HepG2 (cell line): ENCODE measurements at regions not wholly inside any gene's neighbourhood (a gene's known extent, or its start where the extent isn't known, plus 50 kb on each side); places are given as distances from the start of the nearest gene placed in this dataset.

Source experiments
- ATAC-seq: fragments of 200-7000 bp; cut with Tn5 transposase; 3 replicates; pipeline ENCODE4 v1.9.1; 2020; ENCODE audit warnings: mild to moderate bottlenecking, moderate library complexity
- BruUV-seq: library from RNA; stranded (reverse); fragments of 400-500 nt; replicated peaks from 2 replicates; lab custom pipeline; 2021; lab: Mats Ljungman, UMichigan
- CTCF ChIA-PET: fragments of 300-600 bp; formaldehyde crosslinking; extraction: SDS; loops from one replicate; lab custom pipeline; 2021; ENCODE audit warnings: low total read pairs, inconsistent platforms, low intra/inter-chr PET ratio; lab: Yijun Ruan, JAX
- POLR2A ChIA-PET: fragments of 350-600 bp; sonication (Branson Sonifier 250); formaldehyde crosslinking; loops from one replicate; lab custom pipeline; 2020; ENCODE audit warnings: antibody characterized with exemption, inconsistent platforms; lab: Yijun Ruan, JAX
- DNase-seq: peaks from one replicate; pipeline ENCODE4 v3.0.0-alpha.2; 2015; ENCODE audit warnings: low spot score
- FAIRE-seq: peaks from 3 replicates; lab custom pipeline; 2011; peaks lifted over from hg19 to GRCh38; lab: Jason Lieb, UNC
- H2AFZ ChIP-seq: one replicate; pipeline ENCODE4 v1.6.1; 2011; ENCODE audit warnings: low read length, inconsistent platforms
- H3K27ac ChIP-seq: fragments of 300-600 bp; 3 replicates; pipeline ENCODE4 v1.8.0; 2011; ENCODE audit warnings: mixed run types, mild to moderate bottlenecking, mixed read lengths, low read length, inconsistent platforms; ENCODE audit not compliant: insufficient read depth; ENCODE audit errors: extremely low read length
- H3K27me3 ChIP-seq, 2 experiments: fragments of 200-600 bp in 1 of 2; 2 replicates in 1 of 2; 3 replicates in 1 of 2; pipeline versions ENCODE4 v1.6.0 to v1.8.0; 2011; ENCODE audit warnings: low read length in 2 of 2, mild to moderate bottlenecking in 2 of 2, moderate library complexity in 2 of 2, inconsistent platforms in 1 of 2; ENCODE audit not compliant: insufficient read depth in 2 of 2, control insufficient read depth in 1 of 2
- H3K36me3 ChIP-seq, 2 experiments: fragments of 200-600 bp in 1 of 2; replicated peaks in 1 of 2; 2 replicates in 1 of 2; 3 replicates in 1 of 2; pipeline versions ENCODE4 v1.5.1 to v1.8.0; 2011; ENCODE audit warnings: low read length in 2 of 2, inconsistent platforms in 1 of 2; ENCODE audit not compliant: insufficient read depth in 2 of 2, control insufficient read depth in 1 of 2
- H3K4me1 ChIP-seq: 2 replicates; pipeline ENCODE4 v1.5.1; 2012; ENCODE audit warnings: low read length, inconsistent platforms; ENCODE audit not compliant: insufficient read depth
- H3K4me2 ChIP-seq: 2 replicates; pipeline ENCODE4 v1.6.0; 2011; ENCODE audit warnings: low read depth, low read length, inconsistent platforms
- H3K4me3 ChIP-seq, 3 experiments: fragments of 200-600 bp in 1 of 3; sonication (generic), shearing (Covaris generic) in 1 of 3; replicated peaks in 1 of 3; 2 replicates each; pipeline ENCODE4 v1.5.1; 2011 to 2016; ENCODE audit warnings: low read length in 3 of 3, inconsistent platforms in 2 of 3, low read depth in 2 of 3, mild to moderate bottlenecking in 2 of 3, control low read depth in 1 of 3, mixed read lengths in 1 of 3; ENCODE audit not compliant: insufficient read depth in 1 of 3
- H3K79me2 ChIP-seq: one replicate; pipeline ENCODE4 v1.6.1; 2011; ENCODE audit warnings: low read length, inconsistent platforms; ENCODE audit not compliant: insufficient read depth
- H3K9ac ChIP-seq: 2 replicates; pipeline ENCODE4 v1.6.0; 2011; ENCODE audit warnings: mild to moderate bottlenecking, low read depth, low read length, inconsistent platforms; ENCODE audit not compliant: insufficient read depth
- H3K9me3 ChIP-seq: 2 replicates; pipeline ENCODE4 v1.5.1; 2012; ENCODE audit warnings: mild to moderate bottlenecking, low read length
- H4K20me1 ChIP-seq: 2 replicates; pipeline ENCODE4 v1.6.0; 2011; ENCODE audit warnings: inconsistent platforms, mild to moderate bottlenecking, low read length, moderate library complexity; ENCODE audit not compliant: insufficient read depth
- FOXK1 ChIP-seq: sonication (generic); formaldehyde crosslinking; IDR thresholded peaks from 2 replicates; pipeline ENCODE4 v1.4.0; 2020; ENCODE audit warnings: low read depth, missing genetic modification reagents, borderline replicate concordance
- JUND ChIP-seq: sonication (generic); formaldehyde crosslinking; IDR thresholded peaks from 2 replicates; pipeline ENCODE4 v1.8.0; 2022; ENCODE audit warnings: mild to moderate bottlenecking, missing genetic modification reagents
- KLF13 ChIP-seq: sonication (generic); formaldehyde crosslinking; IDR thresholded peaks from 2 replicates; pipeline ENCODE4 v1.4.0; 2020; ENCODE audit warnings: mild to moderate bottlenecking, missing genetic modification reagents
- NFIB ChIP-seq: sonication (generic); formaldehyde crosslinking; IDR thresholded peaks from 2 replicates; pipeline ENCODE4 v1.9.0; 2021; ENCODE audit warnings: missing genetic modification reagents, mild to moderate bottlenecking, borderline replicate concordance
- ONECUT2 ChIP-seq: sonication (generic); formaldehyde crosslinking; IDR thresholded peaks from 2 replicates; pipeline ENCODE4 v1.4.0; 2020; ENCODE audit warnings: missing genetic modification reagents
- ZNF256 ChIP-seq: sonication (generic); formaldehyde crosslinking; conservative IDR thresholded peaks from 2 replicates; pipeline ENCODE4 v1.4.0; 2020; ENCODE audit warnings: missing genetic modification reagents
- ZNF563 ChIP-seq: sonication (generic); formaldehyde crosslinking; IDR thresholded peaks from 2 replicates; pipeline ENCODE4 v1.8.0; 2022; ENCODE audit warnings: mild to moderate bottlenecking, moderate library complexity, missing genetic modification reagents
- ZNF614 ChIP-seq: IDR thresholded peaks from 2 replicates; pipeline ENCODE4 v1.6.1; 2018; ENCODE audit warnings: missing biosample characterization, missing genetic modification reagents, inconsistent platforms, borderline replicate concordance
- ZNF766 ChIP-seq: sonication (generic); formaldehyde crosslinking; IDR thresholded peaks from 2 replicates; pipeline ENCODE4 v1.5.0; 2020; ENCODE audit warnings: missing genetic modification reagents, borderline replicate concordance
- ZNF780A ChIP-seq: sonication (generic); formaldehyde crosslinking; IDR thresholded peaks from 2 replicates; pipeline ENCODE4 v1.8.0; 2022; ENCODE audit warnings: mild to moderate bottlenecking, missing genetic modification reagents, moderate library complexity
- WGBS: methylation state at CpG from one replicate; pipeline ENCODE4 v1.1.6; 2017; ENCODE audit warnings: low lambda C conversion rate; 5-methylcytosine and 5-hydroxymethylcytosine counted together
- in situ Hi-C: cut with HindIII; loops from 2 replicates; pipeline ENCODE4 v1.10.0; 2017; ENCODE audit warnings: low pct_unique_long_range_greater_than_20kb; ENCODE audit not compliant: extremely low pct_ligation_motif_present
- intact Hi-C: fragments of 100-400 bp; cut with micrococcal nuclease; formaldehyde crosslinking; loops from one replicate; pipeline ENCODE4 v1.10.0; 2022; ENCODE audit not compliant: unreplicated experiment

DNA sequence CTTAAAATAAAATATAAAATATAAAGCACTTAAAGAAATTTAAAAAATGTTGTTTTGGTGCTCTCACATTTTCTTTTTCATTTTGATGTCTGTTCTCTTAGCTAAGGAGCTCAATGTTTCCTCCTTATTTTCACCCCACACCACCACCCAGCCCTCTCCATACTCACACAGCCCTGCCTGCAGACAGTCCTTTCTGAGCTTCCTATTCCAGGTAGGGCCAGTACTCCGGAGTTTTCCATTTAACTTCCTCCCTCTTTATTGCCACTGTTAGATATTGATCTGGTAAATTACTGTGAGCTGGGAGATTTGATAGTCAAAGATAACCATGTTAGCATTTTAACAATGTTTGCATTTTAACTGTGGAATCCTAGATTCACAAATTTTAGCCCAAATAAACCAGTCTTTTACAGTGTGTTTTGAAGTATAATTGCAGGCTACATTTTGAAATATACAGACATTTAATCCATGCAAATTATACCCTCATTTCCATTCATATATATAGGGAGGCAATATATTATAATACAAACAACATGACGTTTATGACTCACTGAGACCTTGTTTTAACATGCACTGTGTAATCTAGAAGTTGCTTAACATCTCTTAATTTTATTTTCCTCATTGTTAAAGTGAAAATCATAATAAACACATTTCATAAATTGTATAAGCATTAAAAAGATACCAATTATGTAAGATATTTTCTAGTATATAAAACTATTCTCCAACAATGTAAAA, 927.1 kb downstream of the NR2F1-AS1 start:
- ATAC-seq (no peak), DNase-seq (no peak), FAIRE-seq (no peak)
- H3K9ac ChIP-seq = no peak overlapping the region
- BruUV-seq = no TSS peak
- 26% methylated on average over 2 of the region's 2 CpGs for WGBS
- H4K20me1 ChIP-seq = no peaks in the 10 kb centered on the region
- H3K4me2 ChIP-seq = no peak overlapping the region
- H3K79me2 ChIP-seq = no peaks in the 10 kb centered on the region
- H3K27me3 ChIP-seq = no peaks in the 10 kb centered on the region
- H3K4me3 ChIP-seq = no peak overlapping the region
- H3K4me1 ChIP-seq = no peaks in the 10 kb centered on the region
- no peak overlapping the region for H3K27ac ChIP-seq
- POLR2A ChIA-PET = no interaction called here
- intact Hi-C loops = no loop called here
- H3K36me3 ChIP-seq = no peaks in the 10 kb centered on the region
- no peak for TF ChIP-seq ZNF766 (CRISPR knock-in tag)
- no peaks in the 10 kb centered on the region for H3K9me3 ChIP-seq
- no peak overlapping the region for H2AFZ ChIP-seq
- in situ Hi-C loops = no loop called here
- CTCF ChIA-PET = no interaction called here

DNA sequence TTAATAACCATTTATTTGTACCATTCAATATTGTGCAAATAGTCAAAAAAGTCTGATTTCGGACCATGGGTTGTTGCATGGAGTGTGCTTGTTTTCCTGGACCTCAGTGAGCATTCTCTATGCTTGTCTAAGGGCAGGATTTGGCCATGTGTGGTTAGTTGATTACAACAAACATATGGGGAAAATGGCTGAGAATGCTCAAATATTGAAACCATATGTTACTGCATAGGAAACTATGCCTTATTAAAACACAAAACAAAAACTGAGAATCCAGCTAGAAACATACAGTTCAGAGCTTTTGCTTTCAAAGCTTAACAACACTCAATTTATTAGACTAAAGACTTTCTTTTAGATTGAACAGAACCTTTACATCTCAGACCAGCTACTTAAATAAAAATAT, 928.3 kb downstream of the NR2F1-AS1 start:
- Histone ChIP-seq H3K4me2 (no peak overlapping the region), H3K27ac (no peak overlapping the region), H3K9me3 (no peaks in the 10 kb centered on the region), H2AFZ (no peak overlapping the region), H3K4me1 (no peaks in the 10 kb centered on the region), H3K4me3 (no peak overlapping the region), H3K9ac (no peak overlapping the region), H3K79me2 (no peaks in the 10 kb centered on the region), H4K20me1 (no peaks in the 10 kb centered on the region), H3K36me3 (no peaks in the 10 kb centered on the region), H3K27me3 (no peaks in the 10 kb centered on the region)
- ChIA-PET POLR2A (no interaction called here), CTCF (no interaction called here)
- BruUV-seq = no TSS peak
- intact Hi-C loops = no loop called here
- DNase-seq = no peak
- 0% methylated on average over 1 of the region's 1 CpG for WGBS
- TF ChIP-seq KLF13 (CRISPR knock-in tag) (no peak), JUND (no peak), ZNF780A (CRISPR knock-in tag) (no peak), ZNF563 (CRISPR knock-in tag) (no peak), FOXK1 (CRISPR knock-in tag) (no peak), ONECUT2 (CRISPR knock-in tag) (no peak), ZNF256 (CRISPR knock-in tag) (no peak), ZNF614 (no peak), NFIB (CRISPR knock-in tag) (no peak)
- in situ Hi-C loops = no loop called here
- no peak for FAIRE-seq
- ATAC-seq = no peak
